NCI-H128 (cell line): ENCODE measurements at regions not wholly inside any gene's neighbourhood (a gene's known extent, or its start where the extent isn't known, plus 50 kb on each side); places are given as distances from the start of the nearest gene placed in this dataset.
"Not testable (repeated sequence)": the region's sequence is repeated elsewhere in the genome, so short reads cannot be mapped to it uniquely, and the experiment has no call there.

Experiments
- DNase-seq: peaks from one replicate; lab custom pipeline; 2025; ENCODE audit not compliant: unreplicated experiment; lab: John Stamatoyannopoulos, UW

- no peak for DNase-seq
Observed at GRCh38 chr12:24679126-24679525, 269.8 kb downstream of the BCAT1 start.

GRCh38 chr12:24678436-24678835 lies 270.5 kb downstream of the BCAT1 start:
- no peak for DNase-seq

- DNase-seq, result no peak
Observed at GRCh38 chr12:24668563-24668962, 280.3 kb downstream of the BCAT1 start.

- DNase-seq, result no peak
Observed at GRCh38 chr12:24664161-24664880, 284.6 kb downstream of the BCAT1 start.

GRCh38 chr12:24661657-24662096 lies 287.2 kb downstream of the BCAT1 start:
- no peak for DNase-seq

- no peak for DNase-seq
Observed at GRCh38 chr12:24659016-24659415, 289.9 kb downstream of the BCAT1 start.

- not testable (repeated sequence) for DNase-seq
Observed at GRCh38 chr12:24654344-24654743, 294.6 kb downstream of the BCAT1 start.

GRCh38 chr12:24649634-24650033 lies 299.3 kb downstream of the BCAT1 start:
- DNase-seq, result no peak

GRCh38 chr12:24649209-24649608 lies 299.7 kb downstream of the BCAT1 start:
- DNase-seq, result no peak

- DNase-seq, result no peak
Observed at GRCh38 chr12:24645254-24645653, 303.6 kb downstream of the BCAT1 start.

GRCh38 chr12:24643120-24644119 lies 305.5 kb downstream of the BCAT1 start:
- DNase-seq, result no peak

- DNase-seq, result no peak
Observed at GRCh38 chr12:24639641-24640040, 309.3 kb downstream of the BCAT1 start.

GRCh38 chr12:24632466-24632865 lies 316.4 kb downstream of the BCAT1 start:
- DNase-seq, result no peak

GRCh38 chr12:24631676-24632426 lies 317.1 kb downstream of the BCAT1 start:
- no peak for DNase-seq

GRCh38 chr12:24630856-24631255 lies 318.0 kb downstream of the BCAT1 start:
- no peak for DNase-seq

- no peak for DNase-seq
Observed at GRCh38 chr12:24630446-24630845, 318.5 kb downstream of the BCAT1 start.

- DNase-seq, result no peak
Observed at GRCh38 chr12:24625103-24625502, 323.8 kb downstream of the BCAT1 start.

GRCh38 chr12:24619954-24620353 lies 328.9 kb downstream of the BCAT1 start:
- DNase-seq, result not testable (repeated sequence)

- DNase-seq, result no peak
Observed at GRCh38 chr12:24617471-24617870, 331.4 kb downstream of the BCAT1 start.

GRCh38 chr12:24615967-24616411 lies 332.9 kb downstream of the BCAT1 start:
- DNase-seq, result no peak

- DNase-seq, result no peak
Observed at GRCh38 chr12:24608637-24609285, 340.1 kb downstream of the BCAT1 start.
